ENCODE measurements at regions not wholly inside any gene's neighbourhood (a gene's known extent, or its start where the extent isn't known, plus 50 kb on each side); places are given as distances from the start of the nearest gene placed in this dataset.

GRCh38 chr13:64934569-64935362, 2295.4 kb downstream of the PCDH9 start:
- DNase-seq (ENCODE audit: low read depth in 1 of 2, low spot score in 1 of 2) = no peak

- DNase-seq (ENCODE audit: low read depth in 1 of 2, low spot score in 1 of 2) = no peak
Observed at GRCh38 chr13:64930636-64931035, 2299.5 kb downstream of the PCDH9 start.

DNA sequence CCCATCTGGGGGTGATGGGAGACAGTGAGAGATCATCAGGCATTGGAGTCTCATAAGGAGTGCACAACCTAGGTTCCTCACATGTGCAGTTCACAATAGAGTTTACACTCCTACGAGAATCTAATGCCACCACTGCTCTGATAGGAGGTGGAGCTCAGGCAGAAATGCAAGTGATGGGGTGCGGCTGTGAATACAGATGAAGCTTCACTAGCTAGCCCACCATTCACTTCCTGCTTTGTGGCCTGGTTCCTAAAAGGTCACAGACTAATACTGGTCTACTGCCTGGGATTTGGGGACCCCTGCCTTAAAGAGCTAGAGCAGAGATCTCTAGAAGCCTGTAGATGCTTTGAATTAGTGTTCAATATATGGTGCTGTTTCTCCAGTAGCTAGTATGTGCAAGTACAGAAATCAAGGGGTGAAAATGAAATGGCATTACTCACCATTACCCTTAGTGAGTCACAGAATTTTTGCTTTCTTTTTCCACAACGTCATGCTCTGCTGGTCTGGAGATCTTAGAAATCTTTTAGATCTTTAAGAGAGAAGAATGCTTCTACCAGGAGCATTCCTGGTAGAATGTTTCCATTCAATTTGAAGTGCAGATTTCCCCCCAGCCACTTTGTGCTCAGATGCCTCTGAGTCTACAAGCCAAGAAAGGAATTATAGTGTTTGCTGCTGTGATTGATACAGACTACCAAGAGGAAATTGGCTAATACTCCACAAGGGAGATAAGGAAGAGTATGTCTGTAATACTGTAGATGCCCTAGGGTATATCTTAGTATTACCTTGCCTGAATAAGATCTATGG, 2301.2 kb downstream of the PCDH9 start:
- DNase-seq (ENCODE audit: low read depth in 1 of 2, low spot score in 1 of 2) = no peak

- DNase-seq (ENCODE audit: low read depth in 1 of 2, low spot score in 1 of 2) = no peak
Observed at GRCh38 chr13:64925727-64926126, 2304.4 kb downstream of the PCDH9 start.

- no peak for DNase-seq (ENCODE audit: low read depth in 1 of 2, low spot score in 1 of 2)
Observed at GRCh38 chr13:64925284-64925683, 2304.9 kb downstream of the PCDH9 start.

DNA sequence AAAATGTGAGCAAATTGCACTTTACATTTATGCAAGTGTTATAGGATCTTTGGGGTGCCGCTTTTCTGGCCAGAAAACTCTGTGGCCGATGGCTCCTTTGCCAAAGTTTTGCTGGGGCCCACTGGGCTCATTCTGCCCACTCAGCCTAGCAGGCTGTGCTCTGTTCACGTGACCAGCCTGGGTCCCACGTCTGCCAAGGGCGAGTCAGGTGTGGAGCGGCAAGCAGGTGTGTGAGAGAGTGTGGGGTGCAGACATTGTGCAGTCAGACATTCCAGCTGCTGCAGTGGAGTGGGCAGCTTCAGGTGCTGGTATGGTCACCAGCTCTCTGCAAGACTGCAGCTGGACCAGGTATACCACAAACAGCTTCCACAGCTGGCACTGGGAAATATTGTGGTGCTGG, 2305.7 kb downstream of the PCDH9 start:
- no peak for DNase-seq (ENCODE audit: low read depth in 1 of 2, low spot score in 1 of 2)

DNA sequence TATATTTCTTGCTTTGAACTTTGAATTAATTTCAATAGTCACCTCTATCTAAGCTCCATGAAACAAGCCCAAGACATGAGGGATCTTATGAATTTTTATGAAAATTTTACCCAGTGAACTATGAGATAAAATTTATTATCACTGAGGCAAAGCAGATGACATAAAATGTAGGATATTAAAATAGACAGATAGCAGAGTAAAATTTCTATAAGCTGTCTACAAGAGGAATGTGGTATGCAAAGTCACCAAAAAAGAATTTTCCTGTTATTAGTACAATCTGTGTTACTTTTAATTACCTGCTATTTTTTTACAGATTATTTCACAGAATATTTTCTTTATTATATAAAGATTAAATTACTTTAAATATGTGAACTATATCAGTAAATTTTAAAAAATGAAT, 2312.6 kb downstream of the PCDH9 start:
- DNase-seq (ENCODE audit: low read depth in 1 of 2, low spot score in 1 of 2) = no peak

DNA sequence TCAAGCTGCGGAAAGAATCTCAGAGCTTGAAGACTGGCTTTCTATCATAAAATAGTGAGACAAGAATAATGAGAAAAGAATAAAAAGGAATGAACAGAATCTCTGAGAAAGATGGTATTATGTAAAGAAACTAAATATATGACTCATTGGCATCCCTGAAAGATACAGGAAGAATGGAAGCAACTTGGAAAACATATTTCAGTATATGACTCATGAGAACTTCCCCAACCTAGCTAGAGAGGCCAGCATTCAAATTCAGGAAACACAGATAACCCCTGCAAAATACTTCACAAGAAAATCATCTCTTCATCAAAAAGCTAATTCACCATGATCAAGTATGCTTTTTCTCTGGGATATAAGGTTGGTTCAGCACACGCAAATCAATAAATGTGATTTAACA, 2318.0 kb downstream of the PCDH9 start:
- DNase-seq (ENCODE audit: low read depth in 1 of 2, low spot score in 1 of 2) = no peak

GRCh38 chr13:64910096-64910495, 2320.0 kb downstream of the PCDH9 start:
- no peak for DNase-seq (ENCODE audit: low read depth in 1 of 2, low spot score in 1 of 2)

GRCh38 chr13:64909184-64909583, 2321.0 kb downstream of the PCDH9 start:
- no peak for DNase-seq (ENCODE audit: low read depth in 1 of 2, low spot score in 1 of 2)

DNA sequence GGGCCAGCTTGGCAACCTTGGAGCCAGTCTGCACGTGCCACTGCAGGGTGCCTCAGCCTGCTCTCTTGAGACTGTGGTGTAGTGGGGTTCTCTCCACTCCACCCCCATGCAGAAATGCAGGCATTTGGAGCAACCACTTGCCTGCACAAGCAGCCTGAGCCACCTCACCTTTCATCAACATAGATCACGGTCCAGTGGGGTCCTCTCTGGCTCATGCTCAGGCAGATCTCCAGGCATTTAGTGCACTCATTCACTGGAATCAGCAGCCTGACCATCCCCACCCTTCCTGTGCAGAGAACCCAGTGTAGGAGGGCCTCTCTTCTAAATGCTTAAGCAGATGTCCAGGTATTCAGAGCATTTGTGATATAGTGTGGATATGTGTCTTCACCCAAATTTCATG, 2330.1 kb downstream of the PCDH9 start:
- DNase-seq (ENCODE audit: low read depth in 1 of 2, low spot score in 1 of 2) = no peak

GRCh38 chr13:64884976-64885375, 2345.2 kb downstream of the PCDH9 start:
- no peak for DNase-seq (ENCODE audit: low read depth in 1 of 2, low spot score in 1 of 2)

- no peak for DNase-seq (ENCODE audit: low read depth in 1 of 2, low spot score in 1 of 2)
Observed at GRCh38 chr13:64877176-64877575, 2353.0 kb downstream of the PCDH9 start.

GRCh38 chr13:64871742-64872141, 2358.4 kb downstream of the PCDH9 start:
- no peak for DNase-seq (ENCODE audit: low read depth in 1 of 2, low spot score in 1 of 2)

GRCh38 chr13:64869539-64869938, 2360.6 kb downstream of the PCDH9 start:
- DNase-seq (ENCODE audit: low read depth in 1 of 2, low spot score in 1 of 2) = no peak

- DNase-seq (ENCODE audit: low read depth in 1 of 2, low spot score in 1 of 2) = no peak
Observed at GRCh38 chr13:64867856-64868255, 2362.3 kb downstream of the PCDH9 start.

- no peak for DNase-seq (ENCODE audit: low read depth in 1 of 2, low spot score in 1 of 2)
Observed at GRCh38 chr13:64866331-64866730, 2363.8 kb downstream of the PCDH9 start.

GRCh38 chr13:64855506-64855905, 2374.6 kb downstream of the PCDH9 start:
- no peak for DNase-seq (ENCODE audit: low read depth in 1 of 2, low spot score in 1 of 2)

DNA sequence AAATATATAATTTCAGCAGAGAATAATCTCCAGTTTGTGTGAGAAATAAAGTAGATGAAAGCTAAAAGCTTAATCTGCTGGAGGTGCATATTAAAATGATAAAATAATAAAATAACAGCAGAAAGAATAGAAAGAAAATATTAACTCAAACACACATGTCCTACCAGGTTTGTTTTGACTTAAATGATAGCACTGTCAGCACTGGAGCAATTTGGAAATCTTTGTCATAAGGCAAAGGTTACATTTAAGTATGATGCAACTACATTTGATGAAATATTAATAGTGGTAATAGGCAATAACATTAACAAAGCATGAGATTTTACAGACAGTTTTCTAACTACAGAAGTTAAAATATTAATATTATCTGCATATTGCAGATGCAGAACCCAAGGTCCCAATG, 2380.1 kb downstream of the PCDH9 start:
- no peak for DNase-seq (ENCODE audit: low read depth in 1 of 2, low spot score in 1 of 2)

DNA sequence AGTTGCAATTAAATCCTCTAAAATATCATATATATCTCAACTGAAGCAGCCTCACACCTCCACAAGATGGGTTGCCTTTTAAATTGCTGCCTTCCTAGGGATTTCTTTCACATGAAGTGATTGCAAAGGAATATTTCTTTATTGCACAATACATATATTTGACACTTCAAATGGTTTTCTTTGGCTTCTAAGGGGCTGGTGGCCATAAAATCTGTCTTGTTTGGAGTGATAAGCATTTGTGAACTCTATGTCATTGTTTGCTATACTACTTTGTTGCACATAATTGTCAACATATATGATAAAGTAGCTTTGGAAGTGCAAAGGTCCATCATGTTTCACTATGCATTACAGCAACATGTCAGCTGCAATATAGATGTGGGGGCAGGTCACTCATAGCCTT, 2380.9 kb downstream of the PCDH9 start:
- no peak for DNase-seq (ENCODE audit: low read depth in 1 of 2, low spot score in 1 of 2)

- DNase-seq (ENCODE audit: low read depth in 1 of 2, low spot score in 1 of 2) = no peak
Observed at GRCh38 chr13:64847767-64848166, 2382.4 kb downstream of the PCDH9 start.

DNA sequence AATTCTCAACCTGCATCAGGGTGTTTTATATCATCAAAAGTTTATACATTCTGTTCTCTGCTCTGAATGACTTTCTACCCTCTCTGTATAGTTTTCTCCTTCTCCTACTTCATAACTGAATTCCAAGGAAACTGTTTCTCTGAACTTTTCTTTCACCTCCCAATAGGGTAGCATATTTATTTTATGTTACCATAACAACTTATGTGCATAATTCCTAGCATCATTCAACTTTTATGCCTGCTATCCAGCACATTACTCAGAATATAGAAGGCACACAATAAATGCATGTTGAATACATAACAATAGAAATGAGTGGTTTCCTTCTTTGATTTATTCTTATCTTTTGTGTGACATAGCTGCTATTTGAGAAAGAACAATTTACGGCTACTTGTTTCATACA, 2385.0 kb downstream of the PCDH9 start:
- no peak for DNase-seq (ENCODE audit: low read depth in 1 of 2, low spot score in 1 of 2)

DNA sequence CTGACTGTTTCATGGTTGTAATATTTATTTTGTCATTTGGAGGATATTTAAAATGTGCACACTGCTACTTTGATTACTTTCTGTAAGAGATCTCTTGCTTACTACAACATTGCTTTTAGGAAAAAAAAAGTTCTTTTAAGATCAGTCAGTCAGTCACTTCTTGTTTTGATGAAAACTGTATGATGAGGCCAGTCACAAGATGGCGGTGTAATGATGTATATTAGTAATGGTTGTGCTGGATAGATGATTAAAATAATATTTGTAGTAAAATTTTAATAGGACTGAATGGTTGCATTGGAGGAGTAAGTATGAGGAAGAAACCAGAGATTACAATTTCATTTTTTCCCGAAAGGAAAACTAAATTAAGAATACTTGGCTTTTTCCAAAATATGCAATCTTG, 2411.1 kb downstream of the PCDH9 start:
- no peak for DNase-seq (ENCODE audit: low read depth in 1 of 2, low spot score in 1 of 2)

All from activated CD4-positive, alpha-beta T cell treated with anti-CD3 and anti-CD28 coated beads, Interleukin-2, amount 50 U/mL, for 24 hours (primary cell).